ENCODE measurements at regions not wholly inside any gene's neighbourhood (a gene's known extent, or its start where the extent isn't known, plus 50 kb on each side); places are given as distances from the start of the nearest gene placed in this dataset.
A peak's percentile ranks its signal among the peaks of the same experiment; 100 is the strongest.

DNA sequence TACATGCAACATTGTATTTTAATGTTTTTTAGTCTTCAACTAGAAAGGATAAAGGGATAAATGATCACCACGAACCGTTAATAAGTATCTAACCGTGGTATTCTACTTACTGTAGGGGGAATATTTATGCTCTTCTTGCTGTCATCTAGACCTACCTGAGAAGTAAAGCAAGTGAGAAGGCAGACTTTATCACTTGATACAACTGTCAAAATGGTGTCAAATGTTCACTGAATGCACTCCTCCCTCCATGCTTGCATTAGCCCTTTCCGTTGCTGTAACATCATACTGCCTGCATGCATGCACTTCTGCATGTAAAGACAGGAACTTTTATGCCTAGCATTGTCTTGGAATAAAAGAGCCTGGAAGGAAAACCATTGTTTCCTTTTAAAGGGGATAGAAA, 298.6 kb upstream of the PMFBP1 start:
- no peak overlapping the region for H3K27ac ChIP-seq (replicated peaks)
- no peak for DNase-seq (ENCODE audit: low read depth in 1 of 2, low spot score in 1 of 2)
- TF ChIP-seq SPI1 (IDR thresholded peaks at IDR 0.05; ENCODE audit: borderline replicate concordance, low read depth) (no peak), GABPA (IDR thresholded peaks at IDR 0.05; ENCODE audit: low read depth) (no peak), POLR2AphosphoS5 (IDR thresholded peaks at IDR 0.05; ENCODE audit: low read depth) (no peak), CTCF (IDR thresholded peaks at IDR 0.05; ENCODE audit: insufficient read depth, low read length) (no peak)
- TF ChIP-seq, protein P1, sequence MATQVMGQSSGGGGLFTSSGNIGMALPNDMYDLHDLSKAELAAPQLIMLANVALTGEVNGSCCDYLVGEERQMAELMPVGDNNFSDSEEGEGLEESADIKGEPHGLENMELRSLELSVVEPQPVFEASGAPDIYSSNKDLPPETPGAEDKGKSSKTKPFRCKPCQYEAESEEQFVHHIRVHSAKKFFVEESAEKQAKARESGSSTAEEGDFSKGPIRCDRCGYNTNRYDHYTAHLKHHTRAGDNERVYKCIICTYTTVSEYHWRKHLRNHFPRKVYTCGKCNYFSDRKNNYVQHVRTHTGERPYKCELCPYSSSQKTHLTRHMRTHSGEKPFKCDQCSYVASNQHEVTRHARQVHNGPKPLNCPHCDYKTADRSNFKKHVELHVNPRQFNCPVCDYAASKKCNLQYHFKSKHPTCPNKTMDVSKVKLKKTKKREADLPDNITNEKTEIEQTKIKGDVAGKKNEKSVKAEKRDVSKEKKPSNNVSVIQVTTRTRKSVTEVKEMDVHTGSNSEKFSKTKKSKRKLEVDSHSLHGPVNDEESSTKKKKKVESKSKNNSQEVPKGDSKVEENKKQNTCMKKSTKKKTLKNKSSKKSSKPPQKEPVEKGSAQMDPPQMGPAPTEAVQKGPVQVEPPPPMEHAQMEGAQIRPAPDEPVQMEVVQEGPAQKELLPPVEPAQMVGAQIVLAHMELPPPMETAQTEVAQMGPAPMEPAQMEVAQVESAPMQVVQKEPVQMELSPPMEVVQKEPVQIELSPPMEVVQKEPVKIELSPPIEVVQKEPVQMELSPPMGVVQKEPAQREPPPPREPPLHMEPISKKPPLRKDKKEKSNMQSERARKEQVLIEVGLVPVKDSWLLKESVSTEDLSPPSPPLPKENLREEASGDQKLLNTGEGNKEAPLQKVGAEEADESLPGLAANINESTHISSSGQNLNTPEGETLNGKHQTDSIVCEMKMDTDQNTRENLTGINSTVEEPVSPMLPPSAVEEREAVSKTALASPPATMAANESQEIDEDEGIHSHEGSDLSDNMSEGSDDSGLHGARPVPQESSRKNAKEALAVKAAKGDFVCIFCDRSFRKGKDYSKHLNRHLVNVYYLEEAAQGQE (IDR thresholded peaks at IDR 0.05; ENCODE audit: insufficient replicate concordance, low read depth) = no peak
- no peaks in the 10 kb centered on the region for H3K27me3 ChIP-seq (ENCODE audit: insufficient read depth, poor library complexity, severe bottlenecking)
- H3K4me3 ChIP-seq (replicated peaks; ENCODE audit: insufficient read depth, low read length) = no peak overlapping the region

GRCh38 chr16:72469932-72470331, 298.0 kb upstream of the PMFBP1 start:
- H3K27ac ChIP-seq (replicated peaks) = no peak overlapping the region
- DNase-seq (ENCODE audit: low read depth in 1 of 2, low spot score in 1 of 2) = no peak
- no peaks in the 10 kb centered on the region for H3K27me3 ChIP-seq (ENCODE audit: insufficient read depth, poor library complexity, severe bottlenecking)
- H3K4me3 ChIP-seq (replicated peaks; ENCODE audit: insufficient read depth, low read length) = no peak overlapping the region
- TF ChIP-seq SPI1 (IDR thresholded peaks at IDR 0.05; ENCODE audit: borderline replicate concordance, low read depth) (no peak), CTCF (IDR thresholded peaks at IDR 0.05; ENCODE audit: insufficient read depth, low read length) (no peak), GABPA (IDR thresholded peaks at IDR 0.05; ENCODE audit: low read depth) (no peak)

GRCh38 chr16:72468582-72468981, 296.6 kb upstream of the PMFBP1 start:
- Histone ChIP-seq H3K27ac (replicated peaks) (no peak overlapping the region), H3K27me3 (ENCODE audit: insufficient read depth, poor library complexity, severe bottlenecking) (no peaks in the 10 kb centered on the region), H3K4me3 (replicated peaks; ENCODE audit: insufficient read depth, low read length) (no peak overlapping the region)
- TF ChIP-seq SPI1 (IDR thresholded peaks at IDR 0.05; ENCODE audit: borderline replicate concordance, low read depth) = no peak
- TF ChIP-seq CTCF (IDR thresholded peaks at IDR 0.05; ENCODE audit: insufficient read depth, low read length) = no peak
- no peak for TF ChIP-seq POLR2AphosphoS5 (IDR thresholded peaks at IDR 0.05; ENCODE audit: low read depth)
- no peak for TF ChIP-seq GABPA (IDR thresholded peaks at IDR 0.05; ENCODE audit: low read depth)
- TF ChIP-seq, protein P1 (IDR thresholded peaks at IDR 0.05; ENCODE audit: insufficient replicate concordance, low read depth) = no peak
- DNase-seq (ENCODE audit: low read depth in 1 of 2, low spot score in 1 of 2) = no peak

GRCh38 chr16:72467157-72467759, 295.3 kb upstream of the PMFBP1 start:
- Histone ChIP-seq H3K27me3 (ENCODE audit: insufficient read depth, poor library complexity, severe bottlenecking) (no peaks in the 10 kb centered on the region), H3K4me3 (replicated peaks; ENCODE audit: insufficient read depth, low read length) (no peak overlapping the region), H3K27ac (replicated peaks) (no peak overlapping the region)
- TF ChIP-seq GABPA (IDR thresholded peaks at IDR 0.05; ENCODE audit: low read depth) (no peak), CTCF (IDR thresholded peaks at IDR 0.05; ENCODE audit: insufficient read depth, low read length) (peak; percentile 31), SPI1 (IDR thresholded peaks at IDR 0.05; ENCODE audit: borderline replicate concordance, low read depth) (no peak), POLR2AphosphoS5 (IDR thresholded peaks at IDR 0.05; ENCODE audit: low read depth) (no peak)
- DNase-seq (ENCODE audit: low read depth in 1 of 2, low spot score in 1 of 2) = peak; percentile 17 to 26

Measured in HL-60 (cell line).